Smooth muscle cell (in vitro differentiated cells): ENCODE measurements at regions not wholly inside any gene's neighbourhood (a gene's known extent, or its start where the extent isn't known, plus 50 kb on each side); places are given as distances from the start of the nearest gene placed in this dataset.

Source experiments
- DNase-seq: peaks from one replicate; lab custom pipeline; 2025; ENCODE audit not compliant: unreplicated experiment; lab: John Stamatoyannopoulos, UW
- H2AFZ ChIP-seq: fragments of 200-600 bp; sonication (generic); 2 replicates; pipeline ENCODE4 v1.6.0; 2016; ENCODE audit warnings: antibody characterized with exemption, low read depth, mild to moderate bottlenecking
- H3F3A ChIP-seq: fragments of 200-600 bp; sonication (generic); 2 replicates; pipeline ENCODE4 v1.6.0; 2017; ENCODE audit warnings: antibody characterized with exemption, low read depth
- H3K27ac ChIP-seq: fragments of 200-600 bp; sonication (generic); 2 replicates; pipeline ENCODE4 v1.5.1; 2016; ENCODE audit warnings: low read depth, mild to moderate bottlenecking
- H3K27me3 ChIP-seq: fragments of 200-600 bp; sonication (generic); 2 replicates; pipeline ENCODE4 v1.6.1; 2016; ENCODE audit warnings: low read depth, mild to moderate bottlenecking
- H3K36me3 ChIP-seq: fragments of 200-600 bp; sonication (generic); 2 replicates; pipeline ENCODE4 v1.5.1; 2016; ENCODE audit warnings: low read depth
- H3K4me1 ChIP-seq: fragments of 200-600 bp; sonication (generic); 2 replicates; pipeline ENCODE4 v1.5.1; 2016; ENCODE audit warnings: low read depth
- H3K4me2 ChIP-seq: fragments of 200-600 bp; sonication (generic); 2 replicates; pipeline ENCODE4 v1.6.0; 2016; ENCODE audit warnings: mild to moderate bottlenecking
- H3K4me3 ChIP-seq: fragments of 200-600 bp; sonication (generic); 2 replicates; pipeline ENCODE4 v1.5.1; 2016; ENCODE audit warnings: mild to moderate bottlenecking
- H3K79me2 ChIP-seq: fragments of 200-600 bp; sonication (generic); 2 replicates; pipeline ENCODE4 v1.6.0; 2016; ENCODE audit warnings: low read depth, mild to moderate bottlenecking
- H3K9ac ChIP-seq: fragments of 200-600 bp; sonication (generic); 2 replicates; pipeline ENCODE4 v1.6.0; 2016; ENCODE audit warnings: low read depth
- H3K9me3 ChIP-seq: fragments of 200-600 bp; sonication (generic); replicated peaks from 2 replicates; pipeline ENCODE4 v1.5.1; 2016; ENCODE audit warnings: low read depth
- H4K20me1 ChIP-seq: fragments of 200-600 bp; sonication (generic); 2 replicates; pipeline ENCODE4 v1.6.0; 2016; ENCODE audit warnings: low read depth
- CTCF ChIP-seq: fragments of 200-600 bp; sonication (generic); IDR thresholded peaks from 2 replicates; pipeline ENCODE4 v1.5.1; 2017; ENCODE audit warnings: borderline replicate concordance, mild to moderate bottlenecking, antibody characterized with exemption; ENCODE audit not compliant: insufficient read depth, poor library complexity, severe bottlenecking
- WGBS: methylation state at CpG from one replicate; pipeline ENCODE4 v1.1.7; 2016; ENCODE audit warnings: low lambda C conversion rate; 5-methylcytosine and 5-hydroxymethylcytosine counted together

- H3K79me2 ChIP-seq = no peaks in the 10 kb centered on the region
- no peak for DNase-seq
- no peak overlapping the region for H2AFZ ChIP-seq
- H3K9ac ChIP-seq = no peak overlapping the region
- 100% methylated on average over 1 of the region's 1 CpG for WGBS
- H3K9me3 ChIP-seq = no peaks in the 10 kb centered on the region
- peaks cover 7% of the 10 kb centered on the region for H3K4me1 ChIP-seq
- peaks cover 8% of the 10 kb centered on the region for H3F3A ChIP-seq
- no peak for TF ChIP-seq CTCF
- no peak overlapping the region for H3K4me2 ChIP-seq
- no peak overlapping the region for H3K27ac ChIP-seq
- no peaks in the 10 kb centered on the region for H3K27me3 ChIP-seq
- H4K20me1 ChIP-seq = no peaks in the 10 kb centered on the region
- no peaks in the 10 kb centered on the region for H3K36me3 ChIP-seq
- H3K4me3 ChIP-seq = no peak overlapping the region
Observed at GRCh38 chr6:145020543-145020942, 714.8 kb downstream of the EPM2A start.

- H3K36me3 ChIP-seq = no peaks in the 10 kb centered on the region
- WGBS = 76% methylated on average over 3 of the region's 3 CpGs
- H3K4me1 ChIP-seq = peaks cover 4% of the 10 kb centered on the region
- no peak overlapping the region for H3K4me2 ChIP-seq
- H4K20me1 ChIP-seq = no peaks in the 10 kb centered on the region
- no peaks in the 10 kb centered on the region for H3K9me3 ChIP-seq
- no peak for DNase-seq
- no peak overlapping the region for H3K9ac ChIP-seq
- no peaks in the 10 kb centered on the region for H3K27me3 ChIP-seq
- peak overlapping the region; percentile 75 for H2AFZ ChIP-seq
- no peak for TF ChIP-seq CTCF
- no peak overlapping the region for H3K4me3 ChIP-seq
- no peaks in the 10 kb centered on the region for H3K79me2 ChIP-seq
- H3F3A ChIP-seq = no peaks in the 10 kb centered on the region
- no peak overlapping the region for H3K27ac ChIP-seq
Observed at GRCh38 chr6:145022199-145022796, 713.0 kb downstream of the EPM2A start.

GRCh38 chr6:145023116-145023726, 712.1 kb downstream of the EPM2A start:
- Histone ChIP-seq H3K4me2 (no peak overlapping the region), H3K4me3 (no peak overlapping the region), H3K27me3 (no peaks in the 10 kb centered on the region), H3K36me3 (no peaks in the 10 kb centered on the region), H3K79me2 (no peaks in the 10 kb centered on the region), H3K9me3 (no peaks in the 10 kb centered on the region), H2AFZ (peak overlapping the region; percentile 67), H3F3A (no peaks in the 10 kb centered on the region), H3K27ac (no peak overlapping the region), H3K4me1 (peaks cover 4% of the 10 kb centered on the region), H4K20me1 (no peaks in the 10 kb centered on the region), H3K9ac (no peak overlapping the region)
- no peak for TF ChIP-seq CTCF
- DNase-seq = no peak
- 85% methylated on average over 3 of the region's 3 CpGs for WGBS

- Histone ChIP-seq H3K79me2 (no peaks in the 10 kb centered on the region), H3K9me3 (no peaks in the 10 kb centered on the region), H3K4me2 (no peak overlapping the region), H4K20me1 (no peaks in the 10 kb centered on the region), H3K4me1 (peaks cover 4% of the 10 kb centered on the region), H3F3A (no peaks in the 10 kb centered on the region), H3K36me3 (no peaks in the 10 kb centered on the region), H2AFZ (no peak overlapping the region), H3K27ac (no peak overlapping the region), H3K27me3 (no peaks in the 10 kb centered on the region), H3K9ac (no peak overlapping the region), H3K4me3 (no peak overlapping the region)
- WGBS = 93% methylated on average over 2 of the region's 2 CpGs
- no peak for DNase-seq
- no peak for TF ChIP-seq CTCF
Observed at GRCh38 chr6:145025488-145025887, 709.8 kb downstream of the EPM2A start.
